HG02970 (cell line): ENCODE measurements at regions not wholly inside any gene's neighbourhood (a gene's known extent, or its start where the extent isn't known, plus 50 kb on each side); places are given as distances from the start of the nearest gene placed in this dataset.
"Not testable (repeated sequence)": the region's sequence is repeated elsewhere in the genome, so short reads cannot be mapped to it uniquely, and the experiment has no call there.

Source experiments
- ATAC-seq: cut with Tn5 transposase; IDR thresholded peaks from one replicate; pipeline ENCODE4 v1.9.1; 2021; ENCODE audit warnings: mild to moderate bottlenecking, moderate library complexity, moderate number of reproducible peaks; ENCODE audit not compliant: unreplicated experiment, low FRiP score

DNA sequence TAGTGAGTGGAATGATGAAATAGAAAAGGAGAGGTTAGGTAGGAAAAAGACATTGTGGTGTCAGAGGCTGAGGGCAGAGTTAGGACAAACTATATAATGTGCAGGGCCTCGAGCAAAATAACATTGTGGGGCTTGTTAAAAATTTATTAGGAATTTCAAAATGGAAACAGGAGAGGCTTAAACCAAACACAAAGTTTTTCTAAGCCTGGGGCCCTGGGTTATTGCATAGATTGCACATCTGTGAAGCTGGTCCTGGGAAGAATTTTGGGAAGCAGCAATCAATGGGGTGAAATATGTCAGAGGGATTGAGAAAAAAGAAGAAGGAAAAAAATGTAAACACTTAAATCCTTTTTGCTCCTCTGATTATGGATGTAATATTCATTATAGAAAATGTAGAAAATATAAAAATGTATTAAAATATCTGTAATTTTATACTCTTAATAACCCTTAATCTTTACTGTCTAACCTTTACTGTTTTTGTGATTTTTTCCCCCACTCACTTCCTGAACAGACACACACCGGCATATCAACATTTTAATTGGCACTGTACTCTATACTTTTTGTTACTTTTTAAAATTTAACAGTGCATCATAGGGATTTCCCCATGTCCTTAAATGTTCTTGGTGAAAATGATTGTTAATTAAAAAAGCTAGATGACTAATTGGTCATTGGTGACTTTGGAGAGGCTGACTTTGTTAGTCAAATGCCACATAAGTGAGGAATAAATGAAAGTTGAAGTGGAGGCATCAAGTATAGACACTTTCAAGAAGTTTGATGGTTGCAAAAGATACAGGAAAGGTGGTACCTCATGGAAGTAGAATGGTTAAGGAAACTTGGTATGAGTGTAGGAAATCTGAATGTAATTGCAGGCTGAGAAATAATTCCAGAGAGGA lies 183.4 kb downstream of the NFKBIZ start:
- no peak for ATAC-seq

DNA sequence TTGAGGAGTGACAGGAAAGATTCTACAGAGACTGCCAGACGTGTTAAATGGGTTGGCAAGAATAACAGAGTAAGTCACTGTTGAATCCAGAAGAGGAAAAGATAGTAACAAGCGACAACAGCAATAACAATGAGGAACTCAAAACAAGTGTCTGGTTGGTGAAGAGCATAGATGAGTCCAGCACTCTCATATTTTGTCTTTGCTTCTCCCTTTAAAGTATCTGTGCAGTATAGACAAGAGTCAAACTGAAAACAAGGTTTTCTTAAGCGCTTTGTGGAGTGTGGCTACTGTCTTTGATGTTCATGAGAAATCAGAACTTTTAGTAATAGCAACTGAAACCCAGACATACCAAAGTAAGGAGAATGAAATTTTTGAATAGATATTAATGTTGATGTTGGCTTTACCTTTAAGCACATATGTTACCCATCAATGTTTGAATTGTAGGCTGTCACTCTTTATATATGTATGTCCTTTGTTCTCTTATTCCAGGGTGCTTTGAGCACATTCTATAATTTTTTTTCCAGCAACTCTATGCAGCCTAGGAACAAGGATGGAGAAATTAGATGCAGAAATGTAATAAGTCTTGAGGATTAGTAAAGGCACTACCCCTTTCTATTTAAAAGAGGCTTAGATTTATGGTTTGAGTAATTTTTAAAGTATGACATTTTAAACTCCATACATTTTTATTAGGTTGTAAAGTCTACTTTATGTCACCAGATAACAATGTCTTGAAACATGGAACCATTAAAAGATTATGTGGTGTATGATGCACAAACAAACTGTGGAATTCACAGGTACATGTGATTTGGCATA lies 185.5 kb downstream of the NFKBIZ start:
- ATAC-seq: no peak

DNA sequence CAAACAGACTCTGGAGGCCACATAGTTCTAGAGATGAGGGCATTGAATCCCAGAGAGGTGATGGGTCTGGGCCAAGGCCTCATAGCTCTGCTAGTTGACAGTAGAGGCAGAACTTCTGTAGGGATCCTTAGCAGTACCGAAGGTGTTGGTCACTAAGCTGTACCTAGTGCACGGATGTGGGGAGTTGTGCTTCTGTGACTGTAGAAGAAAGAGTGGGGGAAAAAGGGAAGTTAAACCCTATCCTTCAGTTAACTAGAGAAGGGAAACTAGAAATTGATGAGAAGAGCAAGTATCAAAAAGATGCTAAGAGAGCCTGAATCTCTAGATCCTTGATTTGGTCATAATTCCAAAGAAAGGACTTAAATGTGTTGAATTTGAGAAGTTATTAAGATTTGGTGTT lies 186.7 kb downstream of the NFKBIZ start:
- no peak for ATAC-seq

DNA sequence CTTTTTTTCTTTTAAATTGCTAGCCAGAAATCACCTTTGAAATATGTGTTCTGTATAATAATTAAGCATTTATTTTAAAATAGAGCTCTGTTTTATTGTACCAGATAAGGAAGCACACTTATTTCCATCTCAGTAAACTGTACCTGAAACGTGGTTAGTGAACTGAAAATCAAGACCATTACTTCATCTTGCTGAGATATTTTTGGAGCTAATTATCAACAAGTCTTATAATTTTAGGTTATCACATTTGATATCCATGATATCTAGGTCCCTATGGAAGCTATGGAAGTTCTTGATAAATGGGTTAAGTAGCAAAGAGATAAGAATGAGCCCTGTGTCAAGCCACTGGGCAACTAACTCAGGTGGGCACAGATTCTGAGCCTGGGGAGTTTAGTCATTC lies 187.2 kb downstream of the NFKBIZ start:
- ATAC-seq: no peak

DNA sequence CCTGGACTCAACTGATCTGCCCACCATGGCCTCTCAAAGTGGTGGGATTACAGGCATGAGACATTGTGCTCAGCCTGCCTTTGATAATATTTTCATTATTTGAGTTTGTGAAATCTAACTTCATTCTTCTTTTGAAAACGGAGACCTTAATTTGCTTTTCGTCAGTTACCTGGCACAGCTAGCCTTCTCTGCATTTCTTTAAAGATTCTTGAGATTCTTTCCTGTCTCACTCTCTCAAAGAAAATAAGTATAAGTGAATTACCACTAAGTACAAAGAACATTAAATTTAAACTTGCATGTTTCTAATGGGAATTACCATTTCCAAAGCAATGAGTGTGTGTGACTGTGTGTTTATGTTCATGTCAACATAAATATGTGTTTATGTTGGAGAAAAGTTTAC lies 187.9 kb downstream of the NFKBIZ start:
- ATAC-seq: no peak

DNA sequence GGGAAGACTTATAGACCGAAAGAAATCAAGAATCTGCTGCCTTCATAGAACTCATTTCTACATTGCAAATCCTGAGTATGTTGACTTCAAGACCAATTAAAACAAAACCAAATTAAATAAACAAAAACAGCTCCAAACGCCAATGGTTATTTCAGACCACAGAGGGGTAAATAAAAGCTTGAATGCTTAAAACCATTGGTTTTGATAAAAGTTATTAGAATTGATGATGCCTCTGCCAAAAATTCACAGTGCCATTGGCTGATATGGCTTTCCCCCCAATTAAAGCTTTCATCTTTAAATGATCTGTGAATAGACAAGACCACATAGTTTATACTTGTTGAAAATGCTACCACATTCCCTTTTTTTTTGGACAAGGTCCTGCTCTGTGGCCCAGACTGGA lies 188.5 kb downstream of the NFKBIZ start:
- ATAC-seq: no peak

DNA sequence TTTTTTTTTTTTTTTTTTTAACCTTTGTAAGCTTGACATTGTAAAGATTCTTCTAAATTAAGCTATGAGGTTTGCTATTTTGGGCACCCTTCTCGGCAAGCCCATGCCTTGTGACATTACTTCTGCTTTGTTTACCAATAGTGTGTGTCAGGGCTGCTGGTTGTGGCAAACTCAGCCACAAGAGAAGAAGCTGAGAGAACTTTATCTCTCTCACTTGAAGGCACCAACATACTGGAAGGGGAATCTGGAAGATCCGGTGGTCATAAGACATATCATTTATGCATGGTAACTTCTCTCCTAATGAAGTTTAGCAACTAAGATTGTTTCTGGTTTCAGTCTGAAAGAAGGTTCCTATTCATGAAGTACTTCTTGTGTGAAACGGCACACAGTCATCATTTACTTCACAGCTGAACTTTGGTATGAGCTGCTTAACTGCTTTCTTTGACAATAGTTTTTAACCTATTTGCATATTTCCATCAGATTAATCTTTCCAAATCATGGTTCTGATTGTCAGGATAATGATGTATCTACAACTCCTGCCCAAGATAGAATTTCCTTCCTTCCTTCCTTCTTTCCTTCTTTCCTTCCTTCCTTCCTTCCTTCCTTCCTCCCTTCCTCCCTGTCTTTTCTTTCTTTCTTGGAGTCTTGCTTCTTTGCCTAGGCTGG lies 189.3 kb downstream of the NFKBIZ start:
- no peak for ATAC-seq

DNA sequence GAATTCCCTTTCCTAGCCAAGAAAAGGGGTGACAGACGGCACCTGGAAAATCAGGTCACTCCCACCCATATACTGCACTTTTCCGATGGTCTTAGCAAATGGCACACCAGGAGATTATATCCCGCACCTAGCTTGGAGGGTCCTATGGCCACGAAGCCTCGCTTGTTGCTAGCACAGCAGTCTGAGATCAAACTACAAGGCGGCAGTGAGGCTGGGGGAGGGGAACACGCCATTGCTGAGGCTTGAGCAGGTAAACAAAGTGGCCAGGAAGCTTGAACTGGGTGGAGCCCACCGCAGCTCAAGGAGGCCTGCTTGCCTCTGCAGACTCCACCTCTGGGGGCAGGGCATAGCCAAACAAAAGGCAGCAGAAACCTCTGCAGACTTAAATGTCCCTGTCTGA lies 190.8 kb downstream of the NFKBIZ start:
- not testable (repeated sequence) for ATAC-seq

DNA sequence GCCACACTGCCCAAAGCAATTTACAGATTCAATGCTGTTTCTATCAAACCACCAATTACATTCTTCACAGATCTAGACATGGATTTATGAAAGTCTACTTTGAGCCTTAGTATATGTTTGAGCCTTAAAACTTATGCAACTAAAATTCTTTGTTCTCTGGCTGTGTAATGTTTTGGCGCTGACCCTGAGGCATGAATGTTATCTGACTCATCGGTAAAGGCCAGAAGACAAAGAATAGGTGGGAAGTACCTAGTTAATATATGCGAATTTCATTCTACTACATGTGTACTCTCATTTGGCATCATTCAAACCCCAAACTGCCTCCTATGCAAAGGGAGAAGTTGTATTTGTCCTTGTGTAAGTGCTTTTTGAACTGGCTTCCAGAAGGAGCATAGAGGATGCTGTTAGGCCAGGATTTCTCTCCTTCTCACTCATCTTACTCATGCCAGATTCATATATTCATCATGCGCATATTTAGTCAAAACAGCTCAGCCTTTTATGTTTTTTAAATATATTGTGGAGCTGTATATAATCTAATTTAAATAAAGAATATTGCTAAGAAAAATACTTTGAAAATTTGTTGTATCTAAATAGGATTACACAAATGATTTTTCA lies 204.2 kb downstream of the NFKBIZ start:
- no peak for ATAC-seq

DNA sequence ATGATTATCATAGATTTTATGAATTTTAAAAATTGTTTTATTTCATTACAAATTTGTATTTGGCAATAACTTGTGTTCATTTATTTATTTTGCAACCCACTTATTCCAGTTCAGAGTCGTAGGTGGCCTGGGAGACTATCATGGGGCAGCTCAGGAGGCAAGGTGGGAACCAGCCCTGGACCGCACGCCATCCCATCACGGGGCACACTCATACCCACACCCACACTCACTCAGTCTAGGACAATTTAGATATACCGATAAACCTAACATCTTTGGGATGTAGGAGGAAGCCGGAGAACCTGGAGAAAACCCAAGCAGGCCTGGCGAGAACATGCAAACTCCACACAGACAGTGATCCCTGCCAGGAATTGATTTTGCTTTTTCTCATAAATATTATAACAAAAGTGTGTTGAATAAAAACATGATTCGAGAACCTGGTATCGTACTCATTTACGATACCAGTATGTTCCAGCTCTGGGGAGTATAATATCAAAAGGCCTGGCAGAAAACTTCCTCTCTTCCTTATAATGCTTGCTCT lies 205.3 kb downstream of the NFKBIZ start:
- no peak for ATAC-seq

DNA sequence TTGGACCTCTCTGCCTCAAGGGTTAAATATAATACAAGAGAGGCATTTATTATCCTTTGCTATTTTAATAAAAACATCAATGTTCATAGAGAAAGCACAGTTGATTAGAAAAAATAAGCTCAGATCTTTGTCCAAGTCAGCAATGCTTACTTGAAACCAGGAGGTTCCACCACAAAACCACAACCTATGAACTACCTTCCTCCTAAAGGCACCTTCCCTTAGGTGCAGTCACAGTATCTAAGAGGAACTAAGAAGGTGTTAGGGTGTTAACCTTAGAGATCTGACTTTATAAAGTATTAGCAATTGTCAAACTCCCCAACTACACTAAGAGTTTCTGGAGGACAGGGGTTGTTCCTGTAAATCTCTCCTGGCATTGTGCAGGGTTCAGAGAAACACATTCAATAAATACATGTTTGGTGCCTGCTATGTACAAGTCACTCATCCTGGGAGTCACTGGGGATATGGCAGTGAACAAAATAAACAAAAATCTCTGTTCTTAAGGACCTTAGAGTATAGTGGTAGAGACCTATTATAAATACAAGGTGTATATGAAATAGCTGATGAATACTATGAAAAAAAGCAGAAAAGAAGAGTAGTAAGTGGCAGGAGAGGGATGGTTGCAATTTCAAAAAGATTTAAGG lies 208.6 kb downstream of the NFKBIZ start:
- peak; percentile 54 for ATAC-seq

DNA sequence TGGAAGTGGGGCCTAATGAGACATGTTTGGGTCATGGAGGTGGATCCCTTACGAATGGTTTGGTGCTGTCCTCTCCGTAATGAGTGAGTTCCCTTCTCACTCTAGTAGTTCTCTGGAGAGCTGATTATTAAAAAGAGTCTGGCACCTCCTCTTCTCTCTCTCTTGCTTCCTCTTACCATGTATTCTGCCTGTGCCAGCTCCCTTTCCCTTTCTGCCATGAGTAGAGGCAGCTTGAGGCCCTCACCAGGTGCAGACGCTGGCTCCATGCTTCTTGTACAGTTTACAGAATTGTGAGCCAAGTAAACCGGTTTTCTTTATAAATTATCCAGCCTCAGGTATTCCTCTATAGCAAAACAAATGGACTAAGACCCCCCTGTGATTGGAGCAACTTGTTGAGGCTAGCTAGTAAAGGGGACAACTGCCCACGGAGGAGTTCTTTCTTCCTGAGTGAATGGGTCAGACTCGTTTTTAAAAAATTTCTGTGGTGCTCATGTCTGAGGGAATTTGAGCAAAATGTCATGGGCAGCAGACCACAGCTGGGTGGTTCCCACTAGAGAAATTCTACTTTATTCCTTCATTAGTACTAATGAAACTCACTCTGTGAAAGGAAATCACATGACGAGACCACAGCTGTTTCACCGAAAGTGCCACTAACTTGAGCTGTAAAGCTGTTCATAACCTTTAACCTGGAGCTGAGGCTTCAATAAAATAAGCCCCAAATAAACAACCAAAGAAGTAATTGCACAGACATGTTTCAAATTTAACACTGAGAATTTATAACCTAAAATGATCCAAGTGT lies 210.0 kb downstream of the NFKBIZ start:
- peak; percentile 59 for ATAC-seq

DNA sequence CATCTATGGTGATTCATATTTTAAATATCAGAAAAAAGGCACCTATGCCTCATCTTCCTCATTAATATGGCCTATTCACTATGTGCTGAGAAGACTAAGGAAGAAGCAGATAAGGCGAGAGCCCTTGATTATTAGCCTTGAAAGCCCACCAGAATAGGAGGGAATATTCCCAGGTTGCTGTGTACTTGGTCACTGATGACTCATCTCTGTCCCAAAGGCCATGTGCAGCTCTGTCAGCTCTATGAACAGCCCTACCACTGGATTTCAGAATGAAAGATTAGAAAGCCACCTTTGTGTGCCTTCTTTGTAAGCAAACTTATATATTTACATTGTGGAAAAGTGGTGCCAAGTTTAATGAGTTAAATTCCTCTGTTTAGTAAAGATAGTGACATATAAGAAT lies 211.5 kb downstream of the NFKBIZ start:
- no peak for ATAC-seq

DNA sequence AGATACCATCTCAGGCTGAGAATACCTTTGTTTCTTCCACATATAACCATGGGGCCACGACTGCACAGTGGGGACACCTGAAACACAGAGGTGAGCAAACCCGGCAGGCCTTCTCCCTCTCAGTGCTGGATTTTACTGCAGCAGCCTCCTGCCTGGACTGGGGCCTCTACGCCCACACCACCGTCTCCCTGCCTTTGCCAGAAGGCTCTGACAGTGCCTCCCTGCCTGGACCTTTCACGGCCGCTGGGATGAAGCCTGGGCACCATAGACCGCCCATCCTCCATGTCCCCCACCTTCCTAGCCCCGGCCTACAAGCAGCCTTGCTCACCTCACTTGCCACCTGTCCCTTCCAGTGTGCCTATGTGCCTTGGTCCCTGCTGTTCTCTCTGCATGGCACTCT lies 214.3 kb downstream of the NFKBIZ start:
- no peak for ATAC-seq

DNA sequence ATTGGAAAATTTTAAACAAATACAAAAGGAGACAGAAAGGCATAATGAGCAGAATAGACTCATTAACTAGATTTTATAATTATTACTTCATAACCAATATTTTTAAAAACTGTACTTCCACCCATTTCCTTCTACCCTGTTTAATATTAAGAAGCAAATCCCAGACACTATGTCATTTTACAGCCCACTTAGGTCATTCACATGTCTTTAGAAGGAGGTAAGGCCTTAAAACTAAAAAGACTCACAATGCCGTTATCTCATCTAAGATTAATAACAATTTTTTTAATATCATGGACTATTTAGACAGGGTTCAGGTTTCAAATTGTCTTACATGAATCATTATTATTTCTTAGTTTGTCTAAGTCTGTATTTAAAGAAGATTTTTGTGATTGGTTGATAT lies 217.2 kb downstream of the NFKBIZ start:
- ATAC-seq: no peak

DNA sequence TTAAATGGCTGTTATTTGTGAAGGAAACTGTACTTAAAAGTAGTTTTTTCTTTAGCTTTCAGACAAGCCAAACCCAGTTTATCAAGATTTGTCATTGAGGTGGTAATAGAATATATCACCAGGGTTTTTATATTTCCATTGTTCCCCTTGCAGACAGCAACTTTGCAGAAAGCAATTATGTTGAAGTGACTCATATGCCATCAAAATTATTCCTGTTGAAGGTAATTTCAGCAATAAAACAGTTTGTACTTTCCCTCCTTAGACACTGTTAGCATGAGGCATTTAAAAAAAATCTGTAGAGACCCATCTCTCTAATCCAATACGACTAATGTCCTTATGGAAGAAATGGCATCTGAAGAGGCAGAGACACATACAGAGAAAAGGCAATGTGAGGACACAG lies 219.0 kb downstream of the NFKBIZ start:
- ATAC-seq: no peak

DNA sequence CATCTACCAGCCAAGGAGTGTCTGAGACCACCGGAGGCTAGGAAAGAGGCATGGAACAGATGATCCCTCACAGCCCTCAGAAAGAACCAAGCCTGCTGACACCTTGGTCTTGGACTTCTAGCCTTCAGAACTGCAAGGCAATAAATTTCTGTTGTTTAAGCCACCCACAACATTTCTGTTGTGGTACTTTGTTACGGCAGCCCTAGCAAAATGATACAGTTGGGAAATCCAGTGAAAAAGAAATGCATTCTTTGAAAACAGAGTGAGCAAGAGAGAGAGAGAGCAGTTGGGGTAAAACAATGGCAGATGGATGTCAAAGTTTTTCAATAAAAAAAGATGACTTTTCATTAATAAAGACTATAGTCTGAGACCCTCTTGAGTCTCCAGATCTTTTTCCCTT lies 219.4 kb downstream of the NFKBIZ start:
- ATAC-seq: no peak

DNA sequence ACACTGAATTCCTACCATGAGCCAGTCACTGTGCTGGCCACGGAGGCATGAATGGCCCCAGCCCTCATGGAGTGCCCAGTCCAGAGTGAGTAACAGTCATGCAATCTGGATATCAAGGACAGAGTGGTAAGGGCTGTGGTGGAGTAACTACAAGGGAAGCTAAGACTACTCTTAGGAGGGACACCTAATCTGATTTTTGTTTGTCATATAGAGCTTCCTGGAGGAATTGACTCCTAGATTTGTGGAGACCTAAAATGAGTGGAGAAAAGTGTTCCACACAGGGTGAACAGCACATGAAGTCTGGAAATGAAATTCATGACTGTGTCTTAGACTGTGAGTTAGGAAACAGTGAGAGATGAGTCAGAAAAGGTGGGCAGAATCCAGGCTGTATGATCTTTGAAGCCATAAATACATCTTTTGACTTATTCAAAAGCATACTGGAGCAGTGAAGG lies 219.9 kb downstream of the NFKBIZ start:
- ATAC-seq: no peak

DNA sequence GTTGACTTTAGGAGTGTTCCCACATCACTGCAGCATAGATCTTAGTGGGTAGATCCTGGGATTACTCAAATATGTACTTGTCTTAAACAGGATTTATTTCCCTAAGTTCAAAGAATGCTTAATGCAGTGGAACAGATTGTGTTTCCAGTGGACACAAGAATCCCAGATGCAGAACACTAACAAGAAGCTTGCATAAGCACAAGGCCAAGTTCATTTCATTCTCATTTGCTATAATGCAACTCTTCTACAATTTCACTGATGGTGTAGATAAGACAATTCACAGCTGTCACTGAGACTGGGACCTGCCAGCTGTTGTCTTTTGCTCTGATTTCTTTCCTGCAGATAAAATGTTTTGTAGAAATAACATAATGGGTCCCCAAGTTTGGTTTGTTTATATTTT lies 225.6 kb downstream of the NFKBIZ start:
- ATAC-seq: no peak
